ENCODE measurements at regions not wholly inside any gene's neighbourhood (a gene's known extent, or its start where the extent isn't known, plus 50 kb on each side); places are given as distances from the start of the nearest gene placed in this dataset.
A peak's percentile ranks its signal among the peaks of the same experiment; 100 is the strongest.
"Not testable (repeated sequence)": the region's sequence is repeated elsewhere in the genome, so short reads cannot be mapped to it uniquely, and the experiment has no call there.

DNA sequence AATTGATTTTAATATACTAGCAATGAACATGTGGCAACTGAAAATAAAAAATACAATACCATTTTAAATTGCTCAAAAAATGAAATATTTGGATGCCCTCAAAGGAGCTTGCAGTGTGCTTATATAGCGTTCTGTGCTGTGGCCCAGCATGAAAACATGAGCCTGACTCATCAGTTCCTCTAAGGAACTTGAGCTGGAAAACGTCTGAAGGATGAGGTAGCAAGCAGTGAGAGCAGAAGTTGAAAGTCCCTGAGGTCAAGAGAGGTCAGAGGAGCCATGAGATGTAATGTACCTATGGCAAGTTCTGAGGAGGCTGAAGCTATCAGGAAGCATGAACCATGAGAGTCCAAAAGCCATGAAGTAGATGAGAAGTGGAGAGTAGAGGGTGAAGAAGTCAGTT lies 59.7 kb downstream of the HMGB3 start:
- no peak for DNase-seq (ENCODE audit: low spot score)

DNA sequence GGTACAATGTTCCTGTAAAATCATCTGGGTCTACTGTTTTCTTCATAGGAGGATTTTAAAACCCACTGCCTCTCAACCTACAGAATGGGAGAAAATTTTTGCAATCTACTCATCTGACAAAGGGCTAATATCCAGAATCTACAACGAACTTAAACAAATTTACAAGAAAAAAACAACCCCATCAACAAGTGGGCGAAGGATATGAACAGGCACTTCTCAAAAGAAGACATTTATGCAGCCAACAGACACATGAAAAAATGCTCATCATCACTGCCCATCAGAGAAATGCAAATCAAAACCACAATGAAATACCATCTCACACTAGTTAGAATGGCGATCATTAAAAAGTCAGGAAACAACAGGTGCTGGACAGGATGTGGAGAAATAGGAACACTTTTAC lies 83.2 kb downstream of the HMGB3 start:
- not testable (repeated sequence) for DNase-seq (ENCODE audit: low spot score)

- no peak for DNase-seq (ENCODE audit: low spot score)
Observed at GRCh38 chrX:151073767-151074166, 90.6 kb downstream of the HMGB3 start.

DNA sequence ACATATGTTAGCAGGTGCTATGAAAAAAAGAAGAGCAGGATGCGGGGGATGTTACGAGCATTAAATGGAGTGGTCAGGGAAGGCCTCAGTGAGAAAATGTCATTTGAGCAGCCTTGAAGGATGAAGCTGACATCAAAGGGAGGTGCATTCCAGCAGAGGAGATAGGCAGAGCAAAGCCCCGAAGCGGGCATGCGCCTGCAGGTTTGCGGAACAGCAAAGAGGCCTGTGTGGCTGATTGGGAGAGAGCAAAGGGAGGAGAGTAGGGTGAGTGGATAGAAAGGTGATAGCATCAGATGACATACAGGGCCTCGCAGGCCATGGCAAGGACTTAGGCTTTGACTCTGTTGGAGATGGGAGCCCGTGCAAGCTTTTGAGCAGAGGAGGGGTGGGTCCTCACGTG lies 95.4 kb upstream of the GPR50 start:
- no peak for DNase-seq (ENCODE audit: low spot score)

DNA sequence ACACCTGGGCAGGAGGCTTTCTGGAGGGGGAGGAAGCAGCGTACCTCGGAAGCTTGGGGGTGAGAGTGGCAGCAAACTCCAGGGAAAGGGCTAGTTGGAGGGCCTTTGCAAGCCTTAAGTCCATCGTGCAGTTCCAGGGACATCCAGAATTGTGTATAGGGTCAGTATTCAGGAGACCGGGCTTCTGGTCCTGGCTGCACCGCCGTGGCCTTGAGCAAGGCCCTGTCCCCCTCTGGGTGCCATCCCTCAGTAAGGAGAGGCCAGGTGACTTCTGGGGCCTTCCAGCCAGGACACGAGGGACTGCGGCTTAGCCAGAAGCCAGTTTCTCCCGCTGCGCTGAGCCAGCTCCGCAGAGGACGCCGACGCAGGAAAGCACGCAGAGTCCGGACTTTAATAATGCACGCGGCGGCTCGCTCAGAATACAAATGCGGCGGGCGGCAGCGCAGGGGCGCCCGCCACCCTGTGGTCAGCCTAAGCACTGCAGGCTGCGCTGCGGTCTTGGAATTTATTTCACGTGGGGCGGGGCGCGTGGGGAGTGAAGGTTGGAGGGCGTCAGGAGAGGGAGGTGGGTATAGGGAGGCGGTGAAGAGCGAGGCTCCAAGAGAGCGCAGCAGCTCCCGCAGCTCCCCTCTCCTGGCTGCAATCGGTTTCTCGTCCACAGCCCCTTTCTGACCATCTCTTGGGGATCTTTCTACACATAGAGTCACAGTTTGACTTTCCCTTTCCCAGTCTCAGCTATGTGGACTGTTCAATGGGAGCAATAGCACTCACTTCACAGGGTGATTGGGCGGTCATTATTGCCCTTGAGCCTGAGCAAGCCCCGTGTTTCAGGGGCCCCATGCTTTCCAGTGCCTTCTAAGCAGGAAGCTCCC lies 94.1 kb upstream of the GPR50 start:
- peak; percentile 61 for DNase-seq (ENCODE audit: low spot score)

- no peak for DNase-seq (ENCODE audit: low spot score)
Observed at GRCh38 chrX:151084454-151084853, 91.9 kb upstream of the GPR50 start.

GRCh38 chrX:151085207-151085606 lies 91.2 kb upstream of the GPR50 start:
- DNase-seq (ENCODE audit: low spot score), result no peak

- DNase-seq (ENCODE audit: low spot score), result no peak
Observed at GRCh38 chrX:151088221-151088620, 88.2 kb upstream of the GPR50 start.

DNA sequence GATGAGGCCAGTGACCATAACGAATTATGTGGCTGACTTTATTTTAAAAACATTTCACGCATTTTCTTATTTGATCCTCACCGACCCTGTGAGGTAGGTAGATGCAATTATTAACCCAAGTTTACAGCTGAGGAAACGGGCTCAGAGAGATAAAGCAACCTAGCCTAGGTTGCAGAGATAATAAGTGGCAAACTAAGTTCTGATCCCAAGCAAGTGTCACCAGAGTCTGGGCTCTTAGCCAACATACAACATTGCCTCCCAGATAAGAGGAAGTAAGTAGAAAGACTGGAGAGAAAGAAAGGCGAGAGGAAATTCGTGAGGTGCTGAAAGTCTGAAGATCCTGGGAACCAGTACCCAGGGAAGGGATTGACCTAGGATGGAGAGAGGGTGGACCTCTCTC lies 77.4 kb upstream of the GPR50 start:
- DNase-seq (ENCODE audit: low spot score), result peak; percentile 3

- DNase-seq (ENCODE audit: low spot score), result no peak
Observed at GRCh38 chrX:151100799-151101198, 75.6 kb upstream of the GPR50 start.

- not testable (repeated sequence) for DNase-seq (ENCODE audit: low spot score)
Observed at GRCh38 chrX:151113200-151113599, 63.2 kb upstream of the GPR50 start.
